H1 (cell line): ENCODE measurements at regions not wholly inside any gene's neighbourhood (a gene's known extent, or its start where the extent isn't known, plus 50 kb on each side); places are given as distances from the start of the nearest gene placed in this dataset.

Source experiments
- CTCF ChIA-PET: fragments of 300-600 bp; sonication (Branson Sonifier 250); formaldehyde crosslinking; loops from one replicate; lab custom pipeline; 2021; ENCODE audit not compliant: partially characterized antibody; lab: Charles Lee
- POLR2A ChIA-PET: fragments of 300-600 bp; sonication (Branson Sonifier 250); formaldehyde crosslinking; loops from one replicate; lab custom pipeline; 2021; ENCODE audit warnings: inconsistent platforms; ENCODE audit not compliant: partially characterized antibody; lab: Charles Lee
- DNase-seq, 2 experiments: peaks; one replicate each; pipeline versions ENCODE4 v3.0.0 to v3.0.0-alpha.2; 2010 to 2022; ENCODE audit warnings: low spot score in 2 of 2, low read depth in 1 of 2, mixed read lengths in 1 of 2
- FAIRE-seq: peaks from 2 replicates; lab custom pipeline; 2011; peaks lifted over from hg19 to GRCh38; lab: Jason Lieb, UNC
- H2AFZ ChIP-seq: 2 replicates; pipeline ENCODE4 v1.8.1; 2012; ENCODE audit warnings: low read length, inconsistent platforms
- H2AK5ac ChIP-seq: 2 replicates; pipeline ENCODE4 v1.6.1; 2013; ENCODE audit warnings: low read depth, low read length
- H2BK120ac ChIP-seq: replicated peaks from 2 replicates; pipeline ENCODE3; 2013; ENCODE audit warnings: low read depth, low read length, inconsistent platforms
- H2BK12ac ChIP-seq: 2 replicates; pipeline ENCODE4 v1.6.1; 2013; ENCODE audit warnings: low read depth, low read length
- H2BK15ac ChIP-seq: 2 replicates; pipeline ENCODE4 v1.6.1; 2013; ENCODE audit warnings: low read length
- H2BK20ac ChIP-seq: 2 replicates; pipeline ENCODE4 v1.6.1; 2013; ENCODE audit warnings: low read length
- H2BK5ac ChIP-seq: 2 replicates; pipeline ENCODE4 v1.6.1; 2013; ENCODE audit warnings: low read depth, low read length
- H3K14ac ChIP-seq: 2 replicates; pipeline ENCODE4 v1.6.1; 2013; ENCODE audit warnings: inconsistent platforms; ENCODE audit not compliant: insufficient read length
- H3K18ac ChIP-seq: 2 replicates; pipeline ENCODE4 v1.6.1; 2013; ENCODE audit warnings: low read length; ENCODE audit errors: extremely low read depth
- H3K23ac ChIP-seq: 2 replicates; pipeline ENCODE4 v1.6.1; 2013; ENCODE audit warnings: inconsistent platforms; ENCODE audit not compliant: insufficient read length
- H3K23me2 ChIP-seq: 2 replicates; pipeline ENCODE4 v1.6.1; 2013; ENCODE audit warnings: low read depth, low read length
- H3K27ac ChIP-seq: 2 replicates; pipeline ENCODE4 v1.6.1; 2011; ENCODE audit warnings: low read depth, low read length, inconsistent platforms
- H3K27me3 ChIP-seq, 4 experiments: replicated peaks in 1 of 4; 1 replicate in 1 of 4; 2 replicates in 3 of 4; pipeline versions ENCODE4 v1.6.1 to v1.8.1; 2011 to 2013; ENCODE audit warnings: low read length in 3 of 4, mild to moderate bottlenecking in 3 of 4, inconsistent platforms in 2 of 4, mixed read lengths in 2 of 4, moderate library complexity in 1 of 4; ENCODE audit not compliant: control insufficient read depth in 3 of 4, insufficient read depth in 3 of 4; ENCODE audit errors: extremely low read depth in 1 of 4
- H3K36me3 ChIP-seq, 4 experiments: 2 replicates each; pipeline versions ENCODE4 v1.6.1 to v1.8.1; 2011 to 2013; ENCODE audit warnings: mild to moderate bottlenecking in 4 of 4, low read length in 3 of 4, moderate library complexity in 2 of 4, control low read depth in 1 of 4, inconsistent platforms in 1 of 4; ENCODE audit not compliant: insufficient read depth in 4 of 4, control insufficient read depth in 2 of 4
- H3K4ac ChIP-seq: replicated peaks from 2 replicates; pipeline ENCODE3; 2013; ENCODE audit warnings: low read length, low read depth, mixed read lengths, inconsistent platforms; ENCODE audit not compliant: insufficient read length
- H3K4me1 ChIP-seq, 4 experiments: replicated peaks in 1 of 4; 1 replicate in 1 of 4; 2 replicates in 3 of 4; pipeline versions ENCODE4 v1.6.1 to v1.8.1; 2011 to 2013; ENCODE audit warnings: low read length in 3 of 4, inconsistent platforms in 2 of 4, mixed read lengths in 1 of 4; ENCODE audit not compliant: insufficient read depth in 4 of 4, control insufficient read depth in 3 of 4
- H3K4me2 ChIP-seq, 2 experiments: 2 replicates each; pipeline versions ENCODE4 v1.6.1 to v1.8.1; 2011 to 2013; ENCODE audit warnings: low read depth in 2 of 2, low read length in 2 of 2, control low read depth in 1 of 2, inconsistent platforms in 1 of 2, mild to moderate bottlenecking in 1 of 2; ENCODE audit not compliant: insufficient read depth in 1 of 2
- H3K4me3 ChIP-seq, 4 experiments: fragments of 200-600, 300-600 bp in 1 of 4; sonication (generic), shearing (Covaris generic), sonication (Bioruptor Twin) in 1 of 4; 2 replicates each; pipeline versions ENCODE4 v1.5.1 to v1.8.1; 2011 to 2016; ENCODE audit warnings: low read length in 4 of 4, low read depth in 3 of 4, control low read depth in 2 of 4, inconsistent platforms in 2 of 4, mild to moderate bottlenecking in 2 of 4, mixed read lengths in 1 of 4, moderate library complexity in 1 of 4; ENCODE audit not compliant: insufficient read depth in 2 of 4; ENCODE audit errors: extremely low read depth in 1 of 4
- H3K56ac ChIP-seq: replicated peaks from 2 replicates; pipeline ENCODE3; 2013; ENCODE audit warnings: low read depth, mild to moderate bottlenecking, mixed read lengths, low read length, inconsistent platforms; ENCODE audit not compliant: insufficient read length
- H3K79me1 ChIP-seq: 2 replicates; pipeline ENCODE4 v1.6.1; 2013; ENCODE audit warnings: low read depth, low read length, control low read depth
- H3K79me2 ChIP-seq, 2 experiments: 2 replicates each; pipeline versions ENCODE4 v1.6.1 to v1.8.1; 2012 to 2013; ENCODE audit warnings: low read length in 2 of 2, mild to moderate bottlenecking in 2 of 2, inconsistent platforms in 1 of 2; ENCODE audit not compliant: insufficient read depth in 2 of 2, control insufficient read depth in 1 of 2
- H3K9ac ChIP-seq, 4 experiments: replicated peaks in 1 of 4; 1 replicate in 1 of 4; 2 replicates in 3 of 4; pipeline versions ENCODE4 v1.6.1 to v1.8.1; 2011 to 2013; ENCODE audit warnings: low read depth in 3 of 4, low read length in 3 of 4, control low read depth in 2 of 4, mild to moderate bottlenecking in 2 of 4, moderate library complexity in 2 of 4, inconsistent platforms in 1 of 4; ENCODE audit errors: extremely low read depth in 1 of 4
- H3K9me3 ChIP-seq, 2 experiments: 2 replicates each; pipeline versions ENCODE4 v1.6.1 to v1.8.1; 2012 to 2013; ENCODE audit warnings: mild to moderate bottlenecking in 2 of 2, moderate library complexity in 2 of 2, control low read depth in 1 of 2, inconsistent platforms in 1 of 2, low read depth in 1 of 2, low read length in 1 of 2, mixed read lengths in 1 of 2; ENCODE audit not compliant: insufficient read depth in 2 of 2
- H4K20me1 ChIP-seq, 2 experiments: replicated peaks in 1 of 2; 2 replicates each; pipeline versions ENCODE3 to v1.8.1; 2011 to 2013; ENCODE audit warnings: inconsistent platforms in 2 of 2, low read length in 2 of 2, mild to moderate bottlenecking in 1 of 2; ENCODE audit not compliant: insufficient read depth in 2 of 2, control insufficient read depth in 1 of 2
- H4K5ac ChIP-seq: 2 replicates; pipeline ENCODE4 v1.6.1; 2013; ENCODE audit warnings: low read length, low read depth, mixed read lengths, inconsistent platforms; ENCODE audit not compliant: insufficient read length
- H4K8ac ChIP-seq: 2 replicates; pipeline ENCODE4 v1.8.0; 2013; ENCODE audit warnings: mild to moderate bottlenecking, moderate library complexity, low read length, inconsistent platforms; ENCODE audit not compliant: insufficient read depth; ENCODE audit errors: extremely low read depth
- H4K91ac ChIP-seq: replicated peaks from 2 replicates; pipeline ENCODE3; 2013; ENCODE audit warnings: low read length, mixed read lengths, inconsistent platforms; ENCODE audit not compliant: insufficient read length
- BCL11A ChIP-seq, 2 experiments: IDR thresholded peaks; one replicate each; pipeline ENCODE4 v1.6.1; 2011; ENCODE audit warnings: low read depth in 2 of 2, low read length in 2 of 2, mild to moderate bottlenecking in 2 of 2
- CREB1 ChIP-seq: IDR thresholded peaks from 2 replicates; pipeline ENCODE4 v1.6.1; 2012; ENCODE audit warnings: inconsistent platforms
- GTF2F1 ChIP-seq: IDR thresholded peaks from 2 replicates; pipeline ENCODE4 v1.6.1; 2012; ENCODE audit warnings: low read depth, low read length, improper control_type of control experiment, borderline replicate concordance
- KDM5A ChIP-seq: fragments of 200-600 bp; IDR thresholded peaks from 2 replicates; pipeline ENCODE4 v1.7.1; 2012; ENCODE audit warnings: mild to moderate bottlenecking, low read length, inconsistent platforms, mixed read lengths
- POLR2AphosphoS5 ChIP-seq: IDR thresholded peaks from 2 replicates; pipeline ENCODE4 v1.6.1; 2011; ENCODE audit warnings: low read depth, low read length
- RBBP5 ChIP-seq: IDR thresholded peaks from 2 replicates; pipeline ENCODE4 v1.7.1; 2012; ENCODE audit warnings: low read depth, mild to moderate bottlenecking, inconsistent platforms, low read length, moderate library complexity, borderline replicate concordance
- RNF2 ChIP-seq: fragments of 200-900, 300-1000 bp; sonication (generic); IDR thresholded peaks from 2 replicates; pipeline ENCODE4 v1.7.1; 2016; ENCODE audit warnings: borderline replicate concordance, low read depth, mild to moderate bottlenecking, antibody characterized with exemption, low read length; ENCODE audit not compliant: poor library complexity, severe bottlenecking; ENCODE audit errors: missing control alignments
- SP1 ChIP-seq: IDR thresholded peaks from 2 replicates; pipeline ENCODE4 v1.6.1; 2011; ENCODE audit warnings: low read depth, low read length
- SP2 ChIP-seq: IDR thresholded peaks from 2 replicates; pipeline ENCODE4 v1.6.1; 2012; ENCODE audit warnings: mild to moderate bottlenecking, low read length, inconsistent platforms
- TAF7 ChIP-seq: optimal IDR thresholded peaks from 2 replicates; pipeline ENCODE3; 2011; ENCODE audit warnings: low read depth, mild to moderate bottlenecking, inconsistent platforms, low read length, moderate library complexity, borderline replicate concordance
- WGBS, 2 experiments: shearing (Covaris generic) in 1 of 2; methylation state at CpG; one replicate each; pipeline versions ENCODE4 v1.1.6 to v1.1.7; 2013 to 2015; ENCODE audit warnings: low lambda C conversion rate in 2 of 2, mixed read lengths in 2 of 2, inconsistent platforms in 1 of 2, low coverage in 1 of 2, missing lambda C conversion rate in 1 of 2; ENCODE audit not compliant: insufficient replicate concordance in 2 of 2, insufficient coverage in 1 of 2, insufficient read length in 1 of 2; ENCODE audit errors: extremely low coverage in 1 of 2, missing lambda C conversion rate in 1 of 2; 5-methylcytosine and 5-hydroxymethylcytosine counted together

- H3K4me2 ChIP-seq = no peak overlapping the region
- POLR2A ChIA-PET = no interaction called here
- DNase-seq (no peak), FAIRE-seq (no peak)
- H3K27me3 ChIP-seq = no peaks in the 10 kb centered on the region
- H2BK20ac ChIP-seq = no peak overlapping the region
- no peak overlapping the region for H2BK15ac ChIP-seq
- H3K23ac ChIP-seq = no peak overlapping the region
- no peak overlapping the region for H3K18ac ChIP-seq
- no peak overlapping the region for H4K5ac ChIP-seq
- H4K20me1 ChIP-seq = no peaks in the 10 kb centered on the region
- WGBS, 2 experiments = 88% methylated on average over 6 of the region's 6 CpGs; no CpG with 5 or more reads in 1 of the 2 experiments
- H3K36me3 ChIP-seq = no peaks in the 10 kb centered on the region
- no peak overlapping the region for H3K56ac ChIP-seq
- H3K9ac ChIP-seq = no peak overlapping the region
- no peaks in the 10 kb centered on the region for H3K79me1 ChIP-seq
- no peaks in the 10 kb centered on the region for H3K23me2 ChIP-seq
- H2AFZ ChIP-seq = no peak overlapping the region
- H3K4me3 ChIP-seq = no peak overlapping the region
- H3K79me2 ChIP-seq = no peaks in the 10 kb centered on the region
- H3K9me3 ChIP-seq = no peaks in the 10 kb centered on the region
- H2BK12ac ChIP-seq = no peak overlapping the region
- no peak overlapping the region for H4K8ac ChIP-seq
- H2BK120ac ChIP-seq = no peak overlapping the region
- no peak overlapping the region for H4K91ac ChIP-seq
- H3K4me1 ChIP-seq = no peaks in the 10 kb centered on the region
- H3K4ac ChIP-seq = no peak overlapping the region
- TF ChIP-seq POLR2AphosphoS5 (no peak), GTF2F1 (no peak), TAF7 (no peak), KDM5A (no peak), SP1 (no peak), SP2 (no peak), RBBP5 (no peak), BCL11A (IDR thresholded peaks at IDR 0.05; ENCODE audit: low read depth in 2 of 2, low read length in 2 of 2) (no peak), RNF2 (no peak), CREB1 (no peak)
- TF ChIP-seq, all 59 proteins: peak for 0
- H3K14ac ChIP-seq = no peak overlapping the region
- no peak overlapping the region for H2BK5ac ChIP-seq
- H2AK5ac ChIP-seq = no peak overlapping the region
- no peak overlapping the region for H3K27ac ChIP-seq
- CTCF ChIA-PET = interaction anchor here (1.7 kb wide), 1 partner anchor 18 kb away, joined by 5 read pairs; no protein-coding TSS in a partner anchor
Measured at GRCh38 chr1:221097479-221098281, 218.4 kb downstream of the HLX start.
